OCI-LY1 (cell line): ENCODE measurements at regions not wholly inside any gene's neighbourhood (a gene's known extent, or its start where the extent isn't known, plus 50 kb on each side); places are given as distances from the start of the nearest gene placed in this dataset.

Source experiments
- H2AFZ ChIP-seq: fragments of 200-600 bp; sonication (generic), shearing (Covaris generic); 2 replicates; pipeline ENCODE4 v1.6.0; 2014; ENCODE audit warnings: antibody characterized with exemption, mild to moderate bottlenecking, low read length
- H3F3A ChIP-seq: fragments of 200-600 bp; sonication (generic), shearing (Covaris generic); 2 replicates; pipeline ENCODE4 v1.6.0; 2014; ENCODE audit warnings: mild to moderate bottlenecking, antibody characterized with exemption, low read length, moderate library complexity; ENCODE audit not compliant: insufficient read depth
- H3K27ac ChIP-seq: fragments of 200-600 bp; sonication (generic); 2 replicates; pipeline ENCODE4 v1.5.1; 2014; ENCODE audit warnings: low read length, mixed run types, mild to moderate bottlenecking, low read depth; ENCODE audit not compliant: poor library complexity, severe bottlenecking
- H3K27me3 ChIP-seq: fragments of 200-600 bp; sonication (generic); 2 replicates; pipeline ENCODE4 v1.6.0; 2014; ENCODE audit warnings: antibody characterized with exemption, mild to moderate bottlenecking, low read length, moderate library complexity; ENCODE audit not compliant: insufficient read depth
- H3K36me3 ChIP-seq: fragments of 200-600 bp; sonication (generic); 2 replicates; pipeline ENCODE4 v1.6.1; 2014; ENCODE audit warnings: mild to moderate bottlenecking, antibody characterized with exemption, low read length, moderate library complexity, mixed read lengths; ENCODE audit not compliant: insufficient read depth
- H3K4me1 ChIP-seq: fragments of 200-600 bp; sonication (generic); 2 replicates; pipeline ENCODE4 v1.5.1; 2014; ENCODE audit warnings: mild to moderate bottlenecking, low read length, moderate library complexity; ENCODE audit not compliant: insufficient read depth, severe bottlenecking
- H3K4me2 ChIP-seq: fragments of 200-600 bp; sonication (generic), shearing (Covaris generic); 2 replicates; pipeline ENCODE4 v1.6.1; 2014; ENCODE audit warnings: low read length
- H3K4me3 ChIP-seq: fragments of 200-600 bp; sonication (generic); 2 replicates; pipeline ENCODE4 v1.5.1; 2014; ENCODE audit warnings: low read length, low read depth, mild to moderate bottlenecking, mixed read lengths; ENCODE audit not compliant: poor library complexity, severe bottlenecking
- H3K79me2 ChIP-seq: fragments of 200-600 bp; shearing (Covaris generic); 2 replicates; pipeline ENCODE4 v1.6.1; 2016; ENCODE audit warnings: mixed run types, low read length, mixed read lengths; ENCODE audit not compliant: insufficient read depth
- H3K9ac ChIP-seq: fragments of 200-600 bp; sonication (generic), shearing (Covaris generic); 2 replicates; pipeline ENCODE4 v1.6.1; 2014; ENCODE audit warnings: mild to moderate bottlenecking, low read length, mixed read lengths
- H3K9me2 ChIP-seq: fragments of 200-600 bp; sonication (generic), shearing (Covaris generic); 2 replicates; pipeline ENCODE4 v1.6.1; 2014; ENCODE audit warnings: low read depth, mild to moderate bottlenecking, low read length, mixed read lengths
- H3K9me3 ChIP-seq: fragments of 200-600 bp; shearing (Covaris generic); 2 replicates; pipeline ENCODE4 v1.6.1; 2014; ENCODE audit warnings: low read length, mixed read lengths
- H4K20me1 ChIP-seq: fragments of 200-600 bp; sonication (generic), shearing (Covaris generic); 2 replicates; pipeline ENCODE4 v1.6.0; 2016; ENCODE audit warnings: mild to moderate bottlenecking, low read length; ENCODE audit not compliant: insufficient read depth
- CTCF ChIP-seq: fragments of 200-600 bp; sonication (generic), shearing (Covaris generic); IDR thresholded peaks from 2 replicates; pipeline ENCODE4 v1.5.1; 2017; ENCODE audit warnings: mild to moderate bottlenecking, antibody characterized with exemption, low read length, moderate library complexity, mixed read lengths
- EZH2 ChIP-seq: fragments of 200-600 bp; sonication (generic), shearing (Covaris generic); IDR thresholded peaks from 2 replicates; pipeline ENCODE4 v1.8.0; 2017; ENCODE audit warnings: borderline replicate concordance, mixed run types, mild to moderate bottlenecking, antibody characterized with exemption, low read length, moderate library complexity, mixed read lengths

DNA sequence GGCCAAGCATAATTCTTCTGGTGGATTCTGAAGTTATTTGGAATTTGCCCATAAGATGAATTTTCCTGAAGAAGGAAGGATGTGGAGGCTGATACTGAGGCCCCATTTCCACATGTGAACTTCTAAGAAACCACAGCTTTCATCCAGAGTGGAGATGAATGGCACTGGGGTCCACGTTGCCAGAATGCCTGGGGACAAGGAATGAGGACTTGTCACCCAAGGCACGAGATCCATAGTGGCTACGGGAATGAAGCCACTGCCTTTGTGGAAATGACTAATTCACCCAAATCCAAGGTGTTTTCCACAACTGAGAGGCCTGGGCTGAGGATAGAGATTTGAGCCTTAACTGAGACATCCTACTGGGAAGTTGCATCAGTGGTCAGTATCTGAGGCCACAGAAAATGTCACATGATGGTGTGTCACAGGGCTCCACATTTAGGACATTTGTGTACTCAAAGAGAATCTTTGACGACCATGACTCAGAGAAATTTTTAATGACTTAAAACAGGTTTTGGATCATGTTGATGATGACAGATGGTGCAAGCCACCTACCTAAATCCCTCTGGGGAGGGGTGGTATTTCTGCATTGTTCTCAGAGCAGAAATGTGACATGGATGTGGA, 286.1 kb downstream of the SOX11 start:
- no peaks in the 10 kb centered on the region for H3K79me2 ChIP-seq
- H3F3A ChIP-seq = no peaks in the 10 kb centered on the region
- H3K4me3 ChIP-seq = no peak overlapping the region
- no peak overlapping the region for H3K9ac ChIP-seq
- no peak overlapping the region for H2AFZ ChIP-seq
- no peaks in the 10 kb centered on the region for H3K4me1 ChIP-seq
- no peak overlapping the region for H3K4me2 ChIP-seq
- no peaks in the 10 kb centered on the region for H3K9me2 ChIP-seq
- no peak overlapping the region for H3K27ac ChIP-seq
- H3K27me3 ChIP-seq = no peaks in the 10 kb centered on the region
- no peaks in the 10 kb centered on the region for H3K9me3 ChIP-seq
- H3K36me3 ChIP-seq = no peaks in the 10 kb centered on the region; the same call in 1 of the 2 replicates
- H4K20me1 ChIP-seq = no peaks in the 10 kb centered on the region
- TF ChIP-seq EZH2 (no peak), CTCF (no peak)

GRCh38 chr2:5980450-5981190, 288.4 kb downstream of the SOX11 start:
- no peak overlapping the region for H3K27ac ChIP-seq
- no peaks in the 10 kb centered on the region for H3F3A ChIP-seq
- H3K4me2 ChIP-seq = no peak overlapping the region
- H3K9me2 ChIP-seq = no peaks in the 10 kb centered on the region
- H4K20me1 ChIP-seq = no peaks in the 10 kb centered on the region
- no peak overlapping the region for H3K9ac ChIP-seq
- H3K4me3 ChIP-seq = no peak overlapping the region
- H3K27me3 ChIP-seq = no peaks in the 10 kb centered on the region
- TF ChIP-seq CTCF (no peak), EZH2 (no peak)
- H3K79me2 ChIP-seq = no peaks in the 10 kb centered on the region
- H3K9me3 ChIP-seq = no peaks in the 10 kb centered on the region
- H3K36me3 ChIP-seq = no peaks in the 10 kb centered on the region; the same call in 1 of the 2 replicates
- no peak overlapping the region for H2AFZ ChIP-seq
- no peaks in the 10 kb centered on the region for H3K4me1 ChIP-seq

DNA sequence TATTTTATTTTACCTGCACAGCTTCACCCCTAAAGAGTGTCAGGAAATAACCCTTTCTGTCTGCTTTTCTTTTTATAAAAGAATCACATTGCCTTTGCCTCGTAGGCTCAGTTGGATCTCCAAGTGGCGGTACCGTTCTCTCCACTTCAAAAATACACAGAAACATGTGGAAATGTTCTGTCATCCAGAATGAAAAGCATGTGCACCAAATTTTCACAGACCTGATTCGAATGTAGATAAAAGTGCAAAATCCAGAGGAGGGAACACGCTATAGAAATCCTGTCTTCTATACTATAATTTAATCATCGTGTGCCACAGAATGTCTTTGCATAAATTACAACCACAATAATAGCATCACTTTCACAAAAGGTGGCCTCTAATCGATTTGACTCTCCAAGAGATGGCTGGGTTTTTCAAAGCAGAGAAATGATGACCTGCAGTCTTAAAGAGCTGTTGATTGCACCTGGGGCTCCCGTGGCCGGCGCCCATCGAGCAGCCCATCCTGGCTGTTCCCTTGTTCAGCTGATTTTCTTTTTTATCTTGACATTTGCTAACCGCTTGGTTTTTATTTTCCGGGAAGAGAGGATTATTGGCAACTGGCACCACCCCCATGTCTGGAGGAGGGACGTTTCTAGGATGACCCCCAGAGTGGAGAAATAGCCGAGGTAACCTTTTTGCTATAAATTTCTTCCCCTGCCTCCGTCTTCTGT, 290.2 kb downstream of the SOX11 start:
- no peak for TF ChIP-seq EZH2
- TF ChIP-seq CTCF = no peak
- Histone ChIP-seq H3K27me3 (no peaks in the 10 kb centered on the region), H3K4me2 (no peak overlapping the region), H3F3A (no peaks in the 10 kb centered on the region), H3K4me3 (no peak overlapping the region), H4K20me1 (no peaks in the 10 kb centered on the region), H2AFZ (no peak overlapping the region), H3K9me3 (no peaks in the 10 kb centered on the region), H3K36me3 (no peaks in the 10 kb centered on the region; the same call in 1 of the 2 replicates), H3K27ac (no peak overlapping the region), H3K9me2 (no peaks in the 10 kb centered on the region), H3K4me1 (peaks cover 13% of the 10 kb centered on the region), H3K79me2 (no peaks in the 10 kb centered on the region), H3K9ac (no peak overlapping the region)
